ENCODE measurements at regions not wholly inside any gene's neighbourhood (a gene's known extent, or its start where the extent isn't known, plus 50 kb on each side); places are given as distances from the start of the nearest gene placed in this dataset.

DNA sequence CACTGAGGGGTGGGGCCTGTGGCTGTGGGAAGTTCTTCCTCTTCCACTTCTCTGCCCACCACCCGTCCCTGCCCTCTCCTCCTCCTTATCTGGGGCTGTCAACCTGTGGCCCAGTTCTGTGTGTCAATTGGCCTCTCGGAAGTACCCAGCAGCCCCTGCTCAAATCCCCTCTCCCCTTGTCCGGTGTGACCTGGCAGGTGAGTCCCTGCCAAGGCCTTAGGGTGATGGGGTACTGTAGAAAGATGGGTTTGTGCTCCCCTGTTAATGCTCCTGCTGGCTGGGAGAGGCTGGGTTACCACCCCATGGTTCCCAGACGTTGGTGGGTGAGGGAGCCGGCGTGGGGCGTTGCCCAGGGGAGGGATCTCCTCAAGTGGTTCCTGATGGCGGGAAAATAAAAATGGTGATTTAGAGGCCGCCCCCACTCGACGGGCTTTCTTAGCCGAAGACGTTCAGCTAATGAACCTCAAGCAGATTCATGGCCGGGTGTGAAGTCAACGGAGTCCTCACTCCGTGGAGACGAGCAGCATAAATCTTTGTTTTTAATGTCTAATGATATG is 141.2 kb downstream of the URI1 start:
- no peak for DNase-seq (ENCODE audit: low read depth in 2 of 2)

DNA sequence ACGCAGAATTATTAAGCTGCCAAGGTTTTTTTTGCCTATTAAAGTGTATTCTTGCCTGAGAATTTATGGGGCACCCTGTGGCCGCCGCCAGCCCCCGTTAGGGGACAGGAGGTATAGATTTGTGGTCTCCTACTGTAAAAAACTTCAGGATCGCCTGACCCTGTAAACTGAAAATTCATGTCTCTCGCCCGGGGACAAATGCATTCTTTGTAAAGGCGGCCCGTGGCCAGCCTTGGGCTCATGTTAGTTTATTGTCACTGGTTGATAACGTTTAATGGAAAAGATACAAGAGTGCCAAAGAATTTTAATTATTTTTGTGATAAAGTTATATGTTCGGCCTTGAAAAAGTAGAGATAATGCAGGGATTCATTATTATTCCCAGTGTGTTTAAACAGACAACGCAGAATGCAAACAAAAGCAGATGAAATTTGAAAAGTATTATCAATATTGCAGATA is 141.7 kb downstream of the URI1 start:
- DNase-seq (ENCODE audit: low read depth in 2 of 2), result no peak

DNA sequence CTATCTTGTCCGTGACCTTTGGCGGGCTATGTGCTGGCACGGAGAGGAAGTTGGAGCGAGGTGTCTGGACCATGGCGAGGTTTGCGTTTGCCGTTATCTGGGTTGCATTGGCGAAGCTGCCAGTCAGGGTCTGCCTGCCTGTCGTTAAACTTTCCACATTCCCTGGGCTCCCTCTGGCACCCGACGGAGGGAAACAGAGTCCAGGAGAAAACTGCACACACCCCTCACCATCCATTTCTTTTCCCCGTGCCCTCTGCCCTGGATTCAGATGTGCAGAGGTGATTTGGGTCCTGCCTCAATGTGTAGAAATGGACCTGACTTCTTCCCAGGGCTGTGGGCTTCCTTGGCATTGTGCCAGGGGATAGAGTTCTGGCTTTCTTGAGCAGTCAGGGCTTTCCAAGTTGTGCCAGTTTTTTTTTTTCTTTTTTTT is 142.4 kb downstream of the URI1 start:
- DNase-seq (ENCODE audit: low read depth in 2 of 2), result no peak

DNA sequence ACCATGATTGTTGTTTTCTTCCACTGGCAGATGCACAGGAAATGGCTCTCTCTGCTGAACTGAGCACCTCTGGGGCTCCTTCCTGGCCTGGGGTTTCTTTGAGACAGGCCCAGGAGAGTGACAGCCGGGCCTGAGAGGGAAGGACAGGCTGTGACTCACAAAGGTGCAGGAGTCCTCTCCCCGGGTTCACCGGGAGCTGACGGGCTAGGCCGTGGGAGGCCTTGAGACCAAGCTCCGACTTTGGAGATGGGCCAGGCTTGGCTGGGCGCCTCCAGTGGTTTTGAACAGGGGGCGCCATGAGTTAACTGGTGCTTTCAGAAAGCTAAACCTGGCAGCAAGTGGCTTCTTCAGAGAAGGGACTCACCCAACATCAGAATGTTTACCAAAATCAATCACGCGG is 143.4 kb downstream of the URI1 start:
- DNase-seq (ENCODE audit: low read depth in 2 of 2), result no peak

DNA sequence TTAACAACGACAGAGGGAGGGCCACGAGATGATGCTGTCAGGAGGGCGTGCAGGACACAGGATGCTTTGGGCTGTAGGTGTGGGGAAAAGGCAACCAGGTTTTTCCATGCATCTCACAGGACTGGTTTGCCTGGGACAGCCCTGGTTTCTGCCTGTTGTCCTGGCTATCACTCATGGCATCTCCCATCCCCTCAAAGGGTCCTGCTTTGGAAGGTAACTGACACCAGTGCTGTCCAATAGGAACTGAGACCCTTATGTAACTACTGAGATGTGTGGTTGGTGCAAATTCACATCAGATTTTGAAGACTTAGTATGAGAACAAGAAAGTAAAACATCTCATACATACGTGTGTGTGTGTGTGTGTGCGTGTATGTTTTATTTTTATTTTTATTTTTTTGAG is 144.2 kb downstream of the URI1 start:
- DNase-seq (ENCODE audit: low read depth in 2 of 2), result no peak

DNA sequence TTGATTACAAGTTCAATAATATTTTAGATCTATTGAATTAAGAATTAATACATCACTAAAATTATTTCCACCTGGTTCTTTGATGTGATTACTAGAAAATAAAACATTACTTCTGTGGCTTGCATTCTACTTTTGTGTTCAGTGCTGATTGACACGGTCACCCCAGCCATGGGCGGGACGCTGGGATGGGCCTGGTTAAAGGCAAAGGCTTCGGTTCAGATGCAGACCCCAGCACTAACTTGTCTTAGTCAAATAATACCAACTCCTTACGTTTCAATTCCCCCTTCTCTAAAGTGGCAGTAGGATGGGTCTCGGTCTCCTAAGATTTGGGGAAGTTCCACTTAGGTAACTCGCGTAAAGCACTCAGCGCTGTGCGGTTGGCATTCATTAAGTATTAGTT is 144.9 kb downstream of the URI1 start:
- no peak for DNase-seq (ENCODE audit: low read depth in 2 of 2)

DNA sequence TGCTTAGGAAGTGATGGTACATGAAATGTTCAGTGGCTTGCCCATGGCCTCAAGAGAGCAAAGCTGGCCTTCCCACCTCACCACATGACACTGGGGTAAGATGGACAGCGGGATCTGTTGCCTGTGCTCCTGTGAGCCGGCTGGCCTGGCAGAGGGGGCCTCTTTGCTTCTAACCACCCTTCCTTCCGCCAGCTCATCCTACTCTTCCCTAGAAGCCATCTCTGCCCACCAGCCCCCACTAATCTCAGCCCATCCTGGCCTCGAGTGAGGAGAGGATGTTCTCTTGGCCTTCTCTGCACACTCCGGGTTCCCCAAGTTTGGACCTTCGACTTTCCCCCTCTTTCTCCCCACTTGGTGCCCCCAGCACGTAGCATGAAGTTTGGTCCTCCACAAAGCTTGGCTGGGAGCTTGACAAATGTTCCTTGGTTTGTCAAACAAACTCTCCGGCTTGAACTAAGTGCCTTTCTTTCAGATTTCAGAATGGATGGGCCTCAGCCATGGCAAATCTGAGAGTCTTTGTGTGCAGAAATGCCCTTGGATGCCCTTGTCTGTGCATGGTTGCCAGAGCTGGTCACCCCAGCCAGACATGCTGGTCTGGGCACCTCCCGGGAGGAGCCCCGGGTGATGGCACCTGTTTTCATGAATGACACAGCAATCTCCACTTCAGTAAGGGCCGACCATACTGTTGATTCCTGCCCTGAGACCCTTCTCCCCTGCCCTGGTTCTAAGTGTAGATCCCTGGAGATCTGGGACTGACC is 145.5 kb downstream of the URI1 start:
- no peak for DNase-seq (ENCODE audit: low read depth in 2 of 2)

DNA sequence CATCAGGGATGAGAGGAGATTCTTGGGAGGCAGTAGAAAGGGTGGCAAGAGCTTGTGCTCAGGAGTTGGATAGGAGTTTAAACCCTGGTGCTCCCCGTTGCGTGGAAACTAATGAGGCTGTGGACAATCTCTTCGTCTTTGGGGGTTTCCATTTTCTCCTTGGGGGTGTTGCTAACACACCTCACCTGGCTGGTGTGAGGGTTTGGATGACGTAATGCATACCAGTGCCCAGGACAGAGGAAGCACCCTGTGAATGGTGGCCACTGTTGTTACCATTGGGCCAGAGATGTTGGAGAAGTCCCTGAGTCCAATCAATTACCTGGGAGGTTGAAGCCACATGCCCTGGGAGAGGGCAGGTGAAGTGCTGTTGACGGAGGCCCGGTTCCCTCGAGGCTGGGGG is 146.5 kb downstream of the URI1 start:
- no peak for DNase-seq (ENCODE audit: low read depth in 2 of 2)

DNA sequence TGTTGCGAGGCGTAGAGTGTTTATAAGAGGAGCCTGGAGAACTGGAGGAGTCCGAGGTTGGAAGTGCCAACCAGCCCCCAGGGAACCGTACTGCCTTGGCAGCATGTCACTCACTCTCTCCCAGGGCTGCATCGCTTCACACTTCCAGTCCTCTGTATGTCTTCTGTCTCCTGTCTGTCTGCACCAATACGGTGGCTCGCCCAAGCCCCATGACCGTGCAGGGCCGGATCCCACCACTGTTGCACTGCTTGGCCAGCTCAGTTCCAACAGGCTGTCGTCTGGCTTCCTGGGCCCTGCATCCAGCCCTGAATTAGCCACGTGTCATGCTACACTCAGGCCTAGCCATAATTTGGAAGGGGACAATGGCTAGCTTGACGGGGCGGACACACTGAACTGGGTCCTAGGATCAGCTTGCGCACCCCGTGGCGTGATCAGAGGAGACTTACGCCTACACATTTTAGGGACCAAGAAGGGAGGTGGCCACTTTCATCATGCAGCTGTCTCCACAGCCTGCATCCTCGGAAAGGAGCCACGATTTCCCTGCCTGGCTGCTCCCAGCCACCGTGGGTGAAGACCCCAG is 147.1 kb downstream of the URI1 start:
- DNase-seq (ENCODE audit: low read depth in 2 of 2), result no peak

DNA sequence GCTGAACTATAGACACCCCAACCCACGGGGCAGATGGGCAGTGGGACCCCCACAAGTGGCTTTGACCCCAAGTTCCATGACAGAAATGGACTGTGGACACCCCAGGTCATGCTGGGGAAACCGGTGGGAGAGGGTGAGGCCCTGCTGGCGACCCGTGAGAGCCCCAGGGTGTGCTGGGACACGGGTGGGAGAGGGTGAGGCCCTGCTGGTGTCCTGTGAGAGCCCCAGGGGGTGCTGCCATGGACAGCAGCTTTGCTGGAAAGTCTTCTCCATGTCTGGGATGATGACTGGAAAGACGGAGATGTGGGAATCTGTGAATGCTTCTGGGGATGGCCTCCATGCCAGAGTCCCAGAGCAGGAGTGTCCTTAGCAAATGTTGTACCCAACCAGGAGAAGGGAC is 148.4 kb downstream of the URI1 start:
- no peak for DNase-seq (ENCODE audit: low read depth in 2 of 2)

DNA sequence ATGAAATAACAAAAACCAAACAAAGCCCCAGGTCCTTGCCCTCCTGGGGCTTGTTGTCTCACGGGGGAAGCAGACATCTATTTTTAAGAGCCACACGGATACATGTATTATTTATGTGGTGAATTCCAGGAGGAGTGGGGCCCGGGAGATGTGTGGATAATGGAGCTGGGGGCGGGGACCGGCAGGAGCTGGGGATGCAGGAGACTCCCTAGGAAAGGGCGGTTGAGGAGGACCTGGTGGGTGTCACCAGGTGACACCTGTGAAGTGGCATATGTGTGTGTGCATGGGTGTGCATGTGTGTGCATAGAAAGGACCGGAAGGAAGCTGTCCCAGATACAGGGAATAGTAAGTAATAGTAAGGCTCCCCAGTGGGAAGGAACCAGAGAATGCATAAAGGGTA is 148.9 kb downstream of the URI1 start:
- DNase-seq (ENCODE audit: low read depth in 2 of 2), result no peak

DNA sequence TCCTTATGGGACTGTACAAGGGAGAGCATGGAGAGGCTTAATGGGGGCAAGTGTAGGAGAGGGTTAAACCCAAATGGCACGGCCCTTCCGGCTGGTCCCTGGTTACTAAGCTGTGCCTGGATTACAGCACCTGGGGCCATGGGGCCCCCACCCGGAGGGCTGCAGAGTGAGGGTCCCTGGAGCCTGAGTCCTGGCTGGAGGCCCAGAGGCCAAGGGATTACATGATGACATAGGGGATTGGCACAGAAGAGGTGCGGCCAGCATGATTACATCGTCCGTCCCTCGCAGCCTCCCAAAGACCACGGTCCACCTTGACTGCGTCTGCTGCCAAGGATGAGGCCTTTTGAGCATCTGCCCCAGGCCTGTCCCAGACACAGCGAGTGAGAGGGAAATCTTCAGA is 149.4 kb downstream of the URI1 start:
- no peak for DNase-seq (ENCODE audit: low read depth in 2 of 2)

DNA sequence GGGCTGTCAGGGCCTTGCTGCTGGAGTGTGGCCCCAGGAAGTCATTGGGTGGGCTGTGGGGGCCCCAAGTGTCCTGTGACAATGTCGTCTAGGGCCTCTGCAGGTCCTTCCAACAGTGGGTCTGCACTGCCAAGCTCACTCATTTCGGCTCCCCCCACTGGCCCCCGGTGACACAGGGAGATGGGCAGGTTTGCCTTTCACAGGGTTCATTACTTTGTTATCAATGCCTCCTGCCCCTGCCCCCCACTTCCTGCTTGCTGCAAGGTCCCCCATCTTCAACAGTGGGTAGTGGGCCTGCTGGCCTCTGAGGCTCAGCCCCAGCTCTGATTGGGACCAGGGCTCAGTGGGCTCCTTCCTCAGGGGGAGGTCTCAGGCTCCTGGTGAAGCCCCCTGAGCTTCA is 149.8 kb downstream of the URI1 start:
- DNase-seq (ENCODE audit: low read depth in 2 of 2), result no peak

DNA sequence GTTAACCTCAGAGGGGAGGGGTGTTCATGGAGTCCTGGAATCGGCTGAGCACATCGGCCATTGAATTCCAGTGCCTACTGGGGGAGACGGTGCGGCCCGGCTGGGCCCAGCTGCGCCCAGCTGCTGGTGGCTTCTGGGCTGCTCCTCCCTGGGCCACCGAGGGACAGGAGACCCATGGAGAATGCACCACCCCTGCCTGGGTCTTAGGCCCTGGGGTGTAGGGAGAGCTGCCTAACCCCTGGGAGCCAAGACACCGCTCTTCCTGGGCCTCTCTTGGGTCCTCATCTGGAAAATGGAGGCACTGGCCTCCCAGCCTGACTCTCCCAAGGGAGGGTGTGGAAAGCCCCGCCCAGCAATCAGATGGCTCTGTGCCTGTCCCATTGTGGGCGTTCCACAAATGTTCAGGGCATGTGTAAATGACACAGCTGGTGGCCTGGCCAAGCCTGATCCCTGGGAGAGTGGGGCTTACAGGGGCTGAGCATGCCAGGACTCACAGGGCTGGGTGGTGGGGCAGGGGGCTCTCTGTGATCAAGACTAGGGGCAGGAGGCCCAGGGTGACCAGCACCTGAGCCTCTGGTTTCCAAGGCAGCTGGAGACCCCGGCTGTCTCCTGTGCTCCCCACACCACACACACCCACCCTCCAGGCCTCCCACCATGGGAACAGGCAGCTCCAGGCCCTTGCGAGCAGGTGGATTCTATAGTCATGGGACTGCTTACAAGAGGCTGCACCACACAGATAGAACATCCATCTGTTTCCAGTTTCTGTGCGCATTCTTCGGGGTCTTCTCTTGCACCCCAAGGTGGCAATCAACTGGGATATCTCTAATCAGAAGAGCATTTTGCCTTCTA is 150.9 kb downstream of the URI1 start:
- no peak for DNase-seq (ENCODE audit: low read depth in 2 of 2)

DNA sequence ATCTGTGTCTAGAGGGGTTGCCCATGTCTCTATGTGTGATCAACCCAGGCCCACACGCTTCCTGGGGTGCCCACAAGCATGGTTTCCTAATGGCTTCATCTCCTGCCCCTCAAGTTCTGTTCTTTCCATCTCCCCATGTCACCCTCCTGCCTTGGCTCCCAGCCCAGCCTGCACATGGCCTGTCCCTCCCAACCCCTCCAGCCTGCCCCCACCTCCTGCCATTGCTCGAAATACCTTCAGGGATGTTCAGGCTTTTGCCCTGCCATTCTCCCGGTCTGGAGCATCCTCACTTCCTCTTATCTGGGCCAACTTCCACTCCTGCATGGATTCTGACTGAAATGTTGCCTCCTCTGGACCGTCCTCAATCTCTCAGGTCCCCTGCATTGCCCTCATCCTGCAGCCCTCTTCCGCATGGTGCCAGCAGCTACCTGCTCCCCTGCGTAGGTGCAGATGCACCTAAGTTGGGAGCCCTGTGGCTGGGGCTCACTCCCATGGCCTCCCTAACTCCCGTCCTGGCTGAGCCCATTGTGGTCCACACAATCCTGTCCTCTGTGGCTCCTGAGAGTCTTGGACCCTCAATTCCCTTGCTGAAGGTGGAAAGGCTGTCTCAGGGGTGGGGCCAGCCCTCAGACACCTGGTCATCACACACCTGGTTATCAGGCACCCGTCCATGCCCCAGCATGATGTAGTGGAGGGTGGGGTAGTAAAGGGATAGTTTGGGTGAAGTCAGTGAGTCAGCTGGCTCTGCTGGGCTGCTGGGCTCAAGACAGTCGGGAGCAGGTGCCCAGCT is 152.1 kb downstream of the URI1 start:
- DNase-seq (ENCODE audit: low read depth in 2 of 2), result no peak

DNA sequence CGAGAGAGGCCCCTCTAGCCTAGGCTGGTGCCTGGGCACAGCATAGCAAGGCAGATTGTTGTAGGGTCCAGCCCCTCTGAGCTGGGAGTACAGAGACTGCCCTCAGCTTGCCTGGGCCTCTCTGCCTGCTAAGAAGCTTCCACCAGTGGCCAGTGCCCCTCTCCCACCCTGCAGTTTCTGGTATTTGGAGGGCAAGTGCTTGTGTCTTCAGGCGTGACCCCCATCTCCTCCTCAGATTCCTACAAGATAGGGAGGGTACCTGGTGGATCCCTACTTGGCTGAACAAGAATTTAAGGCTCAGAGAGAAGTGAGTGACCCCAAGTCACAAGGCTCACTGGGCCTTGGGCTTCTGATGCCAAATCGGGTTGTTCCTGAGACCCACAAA is 152.7 kb downstream of the URI1 start:
- no peak for DNase-seq (ENCODE audit: low read depth in 2 of 2)

DNA sequence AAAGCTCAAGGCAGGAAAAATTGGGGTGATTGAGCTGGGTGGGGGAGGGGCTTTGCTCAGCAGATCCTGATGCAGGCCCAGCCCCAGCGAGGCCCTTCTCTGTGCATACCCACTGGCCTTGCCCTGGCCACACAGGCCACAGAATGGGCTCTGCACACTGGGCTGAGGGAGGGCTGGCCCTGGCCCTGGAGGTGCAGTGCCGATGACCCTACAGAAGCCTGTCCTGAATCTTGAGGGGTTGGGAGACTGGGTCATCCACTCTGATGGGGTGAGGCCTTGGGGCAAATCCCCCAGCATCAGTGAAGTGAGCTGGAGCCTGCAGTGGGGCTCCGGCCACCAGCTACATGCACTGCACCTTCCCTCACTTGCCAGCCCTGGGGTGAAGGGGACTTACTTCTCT is 153.1 kb downstream of the URI1 start:
- DNase-seq (ENCODE audit: low read depth in 2 of 2), result no peak

DNA sequence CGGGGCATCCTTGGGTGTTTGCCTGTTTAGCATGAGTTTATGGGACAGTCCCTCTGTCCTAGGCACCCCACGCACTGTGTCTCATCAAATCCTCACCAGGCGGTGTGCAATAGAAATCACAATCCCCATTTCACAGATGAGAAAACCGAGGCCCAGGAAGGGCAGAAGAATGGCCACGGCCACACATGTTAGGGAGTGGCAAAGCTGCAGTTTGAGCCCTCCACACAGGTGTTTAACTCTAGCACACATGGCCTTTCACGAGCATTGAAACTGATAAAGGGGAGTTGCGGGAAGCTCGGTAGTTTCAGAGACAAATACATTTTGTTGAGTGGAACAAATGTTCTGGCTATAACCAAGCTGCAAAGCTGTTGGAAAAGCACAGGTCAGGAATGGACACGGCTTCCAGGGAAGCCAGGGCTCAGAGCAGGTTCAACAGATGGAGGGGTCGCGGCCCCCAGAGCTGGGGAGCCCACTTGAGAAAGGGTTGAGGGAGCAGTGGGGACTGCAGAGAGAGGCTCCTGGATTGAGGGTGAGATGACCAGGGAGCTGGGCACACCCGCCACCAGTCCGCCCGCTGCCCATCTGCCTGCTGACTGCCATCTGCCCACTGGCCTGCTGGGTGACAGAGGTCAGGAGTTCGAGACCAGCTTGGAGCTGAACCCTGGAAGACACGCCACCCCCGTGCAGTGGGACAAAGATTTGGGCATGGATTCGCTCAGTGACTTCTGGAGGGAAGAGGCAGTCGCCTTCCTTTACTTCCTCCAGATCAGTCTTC is 154.7 kb downstream of the URI1 start:
- DNase-seq (ENCODE audit: low read depth in 2 of 2), result no peak

DNA sequence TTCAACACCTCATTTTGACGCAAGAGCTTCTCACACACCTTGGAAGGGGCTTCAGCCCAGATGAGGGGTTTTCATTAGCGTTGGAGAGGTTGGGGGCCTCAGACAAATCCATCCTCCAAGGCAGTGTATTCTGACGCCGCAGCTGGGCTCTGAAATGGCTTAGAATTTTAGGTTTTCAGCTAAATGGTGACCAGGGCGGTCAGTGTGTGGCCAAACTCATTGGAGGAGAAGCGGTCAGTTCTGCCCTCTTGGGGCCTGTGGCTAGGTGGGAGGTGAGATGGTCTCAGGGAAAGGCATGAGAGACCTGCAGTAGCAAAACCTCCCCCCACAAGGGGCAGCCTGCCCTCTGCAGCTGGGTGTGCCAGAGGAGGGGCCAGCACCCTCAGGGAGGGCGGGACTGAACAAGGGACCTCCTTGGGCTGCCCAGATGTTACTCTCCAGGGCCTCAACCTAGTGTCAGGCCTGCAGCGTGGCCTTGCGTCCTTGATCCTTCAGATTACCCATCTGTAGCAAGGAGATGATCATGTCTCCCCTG is 155.8 kb downstream of the URI1 start:
- DNase-seq (ENCODE audit: low read depth in 2 of 2), result no peak

DNA sequence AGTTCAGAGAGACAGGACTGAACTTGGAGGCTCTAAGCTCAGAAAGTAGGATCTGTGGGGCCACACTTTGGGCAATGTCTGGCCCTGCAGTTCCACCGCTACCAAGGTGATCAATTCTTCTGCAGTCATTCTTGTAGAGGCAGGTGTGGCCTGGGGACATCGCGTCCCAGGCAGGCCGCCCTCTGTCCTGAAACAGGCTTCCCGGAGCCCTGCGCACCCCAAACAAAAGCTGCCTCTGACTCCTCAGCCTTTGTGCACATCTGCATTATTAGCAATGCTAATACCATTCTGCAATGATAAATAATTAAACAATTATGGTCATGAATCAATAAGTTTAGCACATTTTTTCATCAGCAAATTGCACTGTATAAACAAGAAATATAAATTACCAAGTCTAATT is 160.2 kb downstream of the URI1 start:
- no peak for DNase-seq (ENCODE audit: low read depth in 2 of 2)

DNA sequence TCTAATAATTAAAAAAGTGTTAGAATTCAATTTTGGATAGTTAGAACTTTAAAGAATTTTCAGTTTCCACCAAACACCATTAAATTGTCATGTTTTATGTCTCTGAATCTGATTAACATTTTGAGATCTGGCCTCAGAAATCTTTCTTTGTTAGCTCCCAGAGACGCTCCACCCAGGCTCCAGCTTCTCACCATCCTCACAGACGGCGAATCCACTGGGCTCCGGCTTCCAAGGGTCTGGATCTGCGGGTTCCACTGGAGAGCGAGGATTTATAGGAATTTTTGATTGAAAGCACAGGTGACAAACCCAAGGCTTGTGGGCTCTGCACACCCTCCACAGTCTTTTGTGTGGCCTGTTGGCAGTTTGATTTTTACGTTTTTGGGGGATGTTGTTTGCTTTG is 160.6 kb downstream of the URI1 start:
- DNase-seq (ENCODE audit: low read depth in 2 of 2), result no peak
